Brain pericyte (primary cell): ENCODE measurements at regions not wholly inside any gene's neighbourhood (a gene's known extent, or its start where the extent isn't known, plus 50 kb on each side); places are given as distances from the start of the nearest gene placed in this dataset.

Experiments used
- DNase-seq: peaks from one replicate; pipeline ENCODE4 v3.0.0-alpha.2; 2012; ENCODE audit warnings: low read depth, low spot score

DNA sequence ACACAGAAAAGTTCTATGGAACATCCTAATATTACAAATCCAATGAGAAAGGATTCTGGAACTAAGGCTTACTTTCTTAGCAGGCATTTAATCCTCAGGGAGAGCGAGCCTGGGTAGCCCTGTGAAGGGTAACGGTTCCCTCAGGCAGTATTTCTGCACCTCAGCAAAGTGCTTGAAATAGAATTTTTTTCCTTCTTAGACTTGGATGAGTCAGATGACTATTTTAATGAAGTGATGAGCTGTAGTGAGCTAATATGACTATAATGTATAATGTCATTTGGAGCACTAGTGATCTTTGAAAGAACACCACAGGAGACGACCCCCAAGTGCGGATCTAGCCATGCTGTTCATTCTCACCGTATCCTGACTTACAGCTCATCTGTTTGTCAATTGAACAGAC is 493.0 kb upstream of the FAM241A start:
- no peak for DNase-seq

DNA sequence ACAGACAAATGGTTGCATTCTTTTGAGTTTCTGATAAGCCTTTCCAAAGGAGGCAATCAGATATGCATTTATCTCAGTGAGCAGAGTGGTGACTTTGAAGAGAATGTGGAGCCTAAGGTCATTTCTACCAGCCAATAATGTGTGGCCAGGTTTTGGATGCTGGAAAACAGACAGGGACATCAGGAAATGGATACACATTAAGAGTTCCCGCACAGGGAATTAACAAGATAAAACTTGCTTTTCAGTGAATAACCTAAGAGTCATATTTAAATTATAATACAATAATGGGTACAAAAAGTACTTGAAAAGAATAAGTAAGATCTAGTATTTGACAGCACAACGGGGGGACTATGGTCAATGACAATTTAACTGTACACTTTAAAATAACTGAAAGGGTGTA is 492.3 kb upstream of the FAM241A start:
- no peak for DNase-seq

GRCh38 chr4:111662496-111662895 is 482.8 kb upstream of the FAM241A start:
- no peak for DNase-seq

GRCh38 chr4:111664308-111664945 is 480.8 kb upstream of the FAM241A start:
- no peak for DNase-seq

GRCh38 chr4:111666826-111667360 is 478.4 kb upstream of the FAM241A start:
- no peak for DNase-seq

DNA sequence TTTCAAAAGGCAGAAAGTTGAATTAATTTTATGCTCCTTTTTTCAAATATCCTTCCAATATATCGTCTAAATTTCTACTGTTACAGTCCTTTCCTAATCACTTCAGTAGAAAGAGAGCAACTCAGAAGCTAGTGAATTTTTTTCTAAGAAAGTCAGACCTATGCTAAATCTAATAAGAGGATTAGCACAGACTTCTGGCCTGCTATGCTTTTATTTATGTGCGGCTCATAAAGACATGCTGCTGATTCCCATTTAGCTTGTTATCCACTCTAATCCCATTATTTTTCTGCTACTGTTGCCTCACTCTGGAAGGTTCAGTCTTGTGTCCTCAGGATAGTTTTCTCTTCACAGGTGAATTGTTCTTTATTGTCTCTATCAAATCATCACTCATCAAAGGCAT is 473.5 kb upstream of the FAM241A start:
- DNase-seq, result no peak

- DNase-seq, result no peak
These were observed 469.5 kb upstream of the FAM241A start for GRCh38 chr4:111675746-111676145.

DNA sequence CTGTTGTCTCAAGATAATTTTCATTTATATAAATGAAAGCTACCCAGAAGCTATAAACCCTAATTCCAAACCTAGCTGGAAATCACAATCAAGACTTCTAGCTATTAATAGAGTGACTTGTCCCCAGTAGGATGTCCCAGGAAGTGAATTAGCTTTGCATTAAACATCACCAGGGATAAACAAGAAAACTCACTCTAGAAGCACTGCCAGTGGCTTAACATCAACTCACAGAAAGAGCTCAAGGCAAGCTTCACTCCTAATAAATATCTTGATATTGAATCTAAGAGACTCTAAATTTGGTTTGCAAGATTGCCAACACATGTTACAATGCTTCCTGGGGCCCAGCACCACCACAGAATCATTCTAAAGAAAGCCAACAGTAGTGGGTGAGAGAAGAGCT is 468.7 kb upstream of the FAM241A start:
- DNase-seq, result no peak

DNA sequence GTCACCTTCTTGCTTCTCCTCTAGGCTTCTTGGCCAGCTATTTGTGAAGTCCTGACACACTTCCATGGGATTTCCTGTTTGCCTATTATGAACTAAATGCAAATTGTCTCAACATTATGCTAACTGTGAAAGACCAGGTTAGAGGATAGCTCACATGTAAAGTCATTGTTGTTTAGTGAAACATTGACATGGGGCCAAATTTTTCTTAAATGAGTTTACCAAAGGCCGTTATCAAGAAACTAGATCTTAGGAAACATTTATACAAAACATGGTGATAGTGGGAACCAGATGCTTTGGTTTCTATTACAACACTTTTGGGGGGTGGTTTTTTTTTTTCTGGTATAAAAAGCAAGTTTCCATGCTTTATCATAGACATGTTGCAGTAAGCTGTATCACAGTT is 466.8 kb upstream of the FAM241A start:
- no peak for DNase-seq

- no peak for DNase-seq
These were observed 466.3 kb upstream of the FAM241A start for GRCh38 chr4:111678908-111679307.

GRCh38 chr4:111681270-111681669 is 464.0 kb upstream of the FAM241A start:
- no peak for DNase-seq

DNA sequence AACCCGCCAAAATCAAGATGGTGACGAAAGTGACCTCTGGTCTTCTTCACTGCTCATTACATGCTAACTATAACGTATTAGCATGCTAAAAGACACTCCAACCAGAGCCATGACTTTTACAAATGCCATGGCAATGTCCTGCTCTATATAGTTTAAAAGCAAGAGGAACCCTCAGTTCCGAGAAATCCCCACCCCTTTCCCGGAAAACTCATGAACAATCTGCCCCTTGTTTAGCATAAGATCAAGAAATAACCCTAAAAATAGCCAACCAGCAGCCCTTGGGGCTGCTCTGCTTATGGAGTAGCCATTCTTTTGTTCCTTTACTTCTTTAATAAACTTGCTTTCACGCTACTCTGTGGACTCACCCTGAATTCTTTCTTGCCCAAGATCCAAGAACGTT is 463.5 kb upstream of the FAM241A start:
- no peak for DNase-seq

DNA sequence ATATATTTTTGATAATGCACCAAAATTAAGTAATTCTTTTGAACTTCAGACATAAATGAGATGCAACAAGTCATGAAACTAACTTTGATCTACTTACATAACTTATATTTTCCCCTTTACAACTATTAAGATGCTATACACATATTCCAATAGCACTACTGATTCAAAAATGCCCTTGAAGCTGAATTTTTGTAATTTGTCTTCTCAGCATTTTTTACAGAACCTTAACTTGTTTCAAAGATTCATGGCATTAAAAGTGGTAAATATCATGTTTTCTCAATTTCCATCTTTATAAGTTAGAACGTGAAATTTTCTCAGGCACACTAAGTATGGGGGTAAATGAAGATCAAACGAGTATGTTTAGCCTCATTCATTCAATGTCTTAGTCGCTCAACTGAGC is 460.0 kb upstream of the FAM241A start:
- no peak for DNase-seq

- DNase-seq, result no peak
These were observed 456.0 kb upstream of the FAM241A start for GRCh38 chr4:111689214-111689613.

GRCh38 chr4:111689731-111690130 is 455.5 kb upstream of the FAM241A start:
- DNase-seq, result no peak

- DNase-seq, result no peak
These were observed 451.5 kb upstream of the FAM241A start for GRCh38 chr4:111693758-111694157.

- DNase-seq, result no peak
These were observed 449.6 kb upstream of the FAM241A start for GRCh38 chr4:111695677-111696076.

DNA sequence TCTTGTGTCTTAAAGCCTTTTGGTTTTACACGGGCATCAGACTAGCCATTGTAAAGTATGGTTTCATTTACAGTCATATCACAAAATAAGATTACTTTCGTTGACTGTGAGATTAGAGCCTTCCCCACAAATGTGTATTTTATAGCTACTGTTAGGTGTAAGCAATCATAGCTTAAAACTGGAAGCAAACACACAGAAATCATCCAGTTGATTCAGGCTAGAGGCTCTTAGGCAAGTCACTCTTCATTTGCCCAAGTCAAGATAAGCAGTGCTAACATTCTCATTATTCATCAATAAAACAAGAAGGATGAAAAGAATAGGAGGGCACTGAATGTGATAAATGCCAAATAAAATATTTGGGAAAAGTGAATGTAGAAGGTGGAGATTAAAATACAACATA is 448.7 kb upstream of the FAM241A start:
- no peak for DNase-seq

GRCh38 chr4:111697176-111697942 is 447.9 kb upstream of the FAM241A start:
- no peak for DNase-seq

DNA sequence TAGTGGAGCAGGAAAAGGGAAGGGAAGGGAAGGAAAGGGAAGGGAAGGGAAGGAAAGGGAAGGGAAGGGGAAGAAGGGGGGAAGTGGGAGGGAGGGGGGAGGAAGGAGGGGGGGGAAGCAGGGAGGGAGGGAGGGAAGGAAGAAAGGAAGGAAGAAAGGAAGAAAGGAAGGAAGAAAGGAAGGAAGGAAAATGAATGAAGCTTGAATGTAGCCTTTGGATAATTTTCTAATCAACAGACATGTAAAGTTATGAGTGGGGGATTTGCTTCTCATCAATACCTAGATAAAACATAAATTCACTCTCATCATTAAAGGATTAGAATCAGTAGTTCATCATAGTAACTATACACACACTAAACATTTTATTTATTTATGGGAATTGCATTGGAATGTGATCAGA is 446.9 kb upstream of the FAM241A start:
- no peak for DNase-seq

GRCh38 chr4:111699165-111699564 is 446.1 kb upstream of the FAM241A start:
- no peak for DNase-seq

DNA sequence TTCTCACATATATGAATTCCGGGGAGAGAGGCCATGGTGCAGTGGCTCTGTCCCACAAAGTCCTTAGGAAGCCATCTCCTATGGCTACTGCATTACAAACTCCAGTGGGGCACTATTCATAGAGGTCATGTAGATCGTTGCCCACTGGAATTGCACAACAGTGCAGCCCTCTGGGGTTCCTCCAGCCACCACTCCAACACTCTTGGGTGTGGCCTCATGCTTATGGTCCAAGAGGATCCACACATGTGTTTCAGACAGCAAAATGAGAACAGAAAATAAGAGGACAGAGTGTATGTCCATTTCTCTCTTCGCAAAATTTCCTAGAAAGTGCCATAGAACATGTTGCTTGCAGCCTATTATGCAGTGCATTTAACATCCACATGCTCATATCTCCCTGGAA is 444.2 kb upstream of the FAM241A start:
- DNase-seq, result no peak

DNA sequence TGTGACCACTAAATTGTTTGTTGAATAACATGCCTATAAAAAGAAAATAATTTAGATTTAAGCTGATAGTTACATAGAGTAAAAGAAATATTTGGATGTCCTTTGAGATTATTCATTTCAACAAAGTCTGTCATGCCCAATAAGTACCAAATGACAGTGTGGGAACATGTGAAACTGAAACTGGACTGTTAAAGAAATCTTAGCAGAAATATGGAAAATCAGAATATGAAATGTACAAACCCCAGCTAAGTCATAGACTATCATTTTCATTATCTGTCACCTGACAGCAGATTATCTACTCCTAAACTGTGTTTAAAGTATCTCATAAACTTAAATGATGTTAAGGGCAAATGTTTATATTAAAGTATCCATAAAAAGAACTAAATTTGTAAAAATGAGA is 437.8 kb upstream of the FAM241A start:
- no peak for DNase-seq
